ENCODE measurements at regions not wholly inside any gene's neighbourhood (a gene's known extent, or its start where the extent isn't known, plus 50 kb on each side); places are given as distances from the start of the nearest gene placed in this dataset.

DNA sequence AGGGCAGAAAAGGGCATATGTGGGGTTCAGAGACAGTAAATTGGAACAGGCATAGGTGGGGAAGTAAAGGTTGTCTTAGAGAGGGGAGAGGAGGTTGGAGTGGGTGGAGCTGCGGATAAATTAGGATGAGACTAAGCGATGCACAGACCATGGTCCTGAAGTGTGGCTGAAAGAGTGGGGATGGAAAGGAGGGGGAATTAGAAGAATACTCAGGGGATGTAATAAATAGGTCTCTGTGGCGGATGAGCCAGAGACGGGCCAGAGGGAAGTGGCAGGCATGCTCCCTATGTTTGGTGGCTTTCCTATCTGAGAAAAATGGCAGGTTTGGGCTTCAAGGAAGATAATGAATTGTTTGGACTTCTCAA lies 123.4 kb downstream of the OLFM4 start:
- H3K4me1 ChIP-seq (ENCODE audit: control insufficient read depth, insufficient read depth, low read length): no peaks in the 10 kb centered on the region
- H3K36me3 ChIP-seq (ENCODE audit: control insufficient read depth, insufficient read depth, low read length): no peaks in the 10 kb centered on the region
- intact Hi-C loops (cut with micrococcal nuclease; ENCODE audit: unreplicated experiment): no loop called here
- DNase-seq (ENCODE audit: low read depth, low spot score) (no peak), ATAC-seq (no peak)
- no peaks in the 10 kb centered on the region for H3K27me3 ChIP-seq (ENCODE audit: control insufficient read depth, insufficient read depth, low read length)
- TF ChIP-seq, protein P1, sequence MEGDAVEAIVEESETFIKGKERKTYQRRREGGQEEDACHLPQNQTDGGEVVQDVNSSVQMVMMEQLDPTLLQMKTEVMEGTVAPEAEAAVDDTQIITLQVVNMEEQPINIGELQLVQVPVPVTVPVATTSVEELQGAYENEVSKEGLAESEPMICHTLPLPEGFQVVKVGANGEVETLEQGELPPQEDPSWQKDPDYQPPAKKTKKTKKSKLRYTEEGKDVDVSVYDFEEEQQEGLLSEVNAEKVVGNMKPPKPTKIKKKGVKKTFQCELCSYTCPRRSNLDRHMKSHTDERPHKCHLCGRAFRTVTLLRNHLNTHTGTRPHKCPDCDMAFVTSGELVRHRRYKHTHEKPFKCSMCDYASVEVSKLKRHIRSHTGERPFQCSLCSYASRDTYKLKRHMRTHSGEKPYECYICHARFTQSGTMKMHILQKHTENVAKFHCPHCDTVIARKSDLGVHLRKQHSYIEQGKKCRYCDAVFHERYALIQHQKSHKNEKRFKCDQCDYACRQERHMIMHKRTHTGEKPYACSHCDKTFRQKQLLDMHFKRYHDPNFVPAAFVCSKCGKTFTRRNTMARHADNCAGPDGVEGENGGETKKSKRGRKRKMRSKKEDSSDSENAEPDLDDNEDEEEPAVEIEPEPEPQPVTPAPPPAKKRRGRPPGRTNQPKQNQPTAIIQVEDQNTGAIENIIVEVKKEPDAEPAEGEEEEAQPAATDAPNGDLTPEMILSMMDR (IDR thresholded peaks at IDR 0.05): peak; percentile 44
- TF ChIP-seq SIN3A (IDR thresholded peaks at IDR 0.05; ENCODE audit: borderline replicate concordance, insufficient read depth, low read depth, low read length): no peak
- ChIA-PET POLR2A (no interaction called here), CTCF (no interaction called here)
- in situ Hi-C loops (cut with HindIII; ENCODE audit: low pct_unique_long_range_greater_than_20kb, low sequenced_read_pairs): no loop called here
- BruUV-seq (replicated peaks): no TSS peak
- H3K27ac ChIP-seq (ENCODE audit: low read length): no peak overlapping the region
- H3K4me3 ChIP-seq (ENCODE audit: low read depth in 2 of 2, low read length in 2 of 2): no peak overlapping the region
- no peaks in the 10 kb centered on the region for H3K9me3 ChIP-seq (ENCODE audit: control insufficient read depth, insufficient read depth, low read depth, low read length)

DNA sequence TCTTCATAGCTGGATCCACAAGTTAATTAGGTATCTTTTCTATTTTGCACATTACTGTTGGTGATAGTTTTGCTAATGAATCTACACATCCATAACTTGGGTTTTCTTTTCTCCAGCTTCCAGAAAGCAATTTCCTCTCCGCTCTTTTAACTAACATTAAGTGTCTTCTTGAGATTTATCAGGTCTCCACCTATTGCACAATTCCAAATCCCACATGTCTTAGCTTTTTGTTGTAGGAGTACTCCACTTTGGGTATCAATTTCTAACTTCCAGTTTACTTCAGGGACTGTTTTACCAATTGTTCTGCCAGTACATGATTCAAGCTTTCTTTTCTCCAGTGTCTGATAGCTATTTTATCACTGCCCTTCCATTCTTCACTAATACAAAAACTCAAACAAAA lies 129.6 kb downstream of the OLFM4 start:
- no peak for DNase-seq (ENCODE audit: low read depth, low spot score)
- no peaks in the 10 kb centered on the region for H3K4me1 ChIP-seq (ENCODE audit: control insufficient read depth, insufficient read depth, low read length)
- no peak for ATAC-seq
- ChIA-PET CTCF (no interaction called here), POLR2A (no interaction called here)
- in situ Hi-C loops (cut with HindIII; ENCODE audit: low pct_unique_long_range_greater_than_20kb, low sequenced_read_pairs) (no loop called here), intact Hi-C loops (cut with micrococcal nuclease; ENCODE audit: unreplicated experiment) (no loop called here)
- BruUV-seq (replicated peaks): no TSS peak
- TF ChIP-seq, protein P2, sequence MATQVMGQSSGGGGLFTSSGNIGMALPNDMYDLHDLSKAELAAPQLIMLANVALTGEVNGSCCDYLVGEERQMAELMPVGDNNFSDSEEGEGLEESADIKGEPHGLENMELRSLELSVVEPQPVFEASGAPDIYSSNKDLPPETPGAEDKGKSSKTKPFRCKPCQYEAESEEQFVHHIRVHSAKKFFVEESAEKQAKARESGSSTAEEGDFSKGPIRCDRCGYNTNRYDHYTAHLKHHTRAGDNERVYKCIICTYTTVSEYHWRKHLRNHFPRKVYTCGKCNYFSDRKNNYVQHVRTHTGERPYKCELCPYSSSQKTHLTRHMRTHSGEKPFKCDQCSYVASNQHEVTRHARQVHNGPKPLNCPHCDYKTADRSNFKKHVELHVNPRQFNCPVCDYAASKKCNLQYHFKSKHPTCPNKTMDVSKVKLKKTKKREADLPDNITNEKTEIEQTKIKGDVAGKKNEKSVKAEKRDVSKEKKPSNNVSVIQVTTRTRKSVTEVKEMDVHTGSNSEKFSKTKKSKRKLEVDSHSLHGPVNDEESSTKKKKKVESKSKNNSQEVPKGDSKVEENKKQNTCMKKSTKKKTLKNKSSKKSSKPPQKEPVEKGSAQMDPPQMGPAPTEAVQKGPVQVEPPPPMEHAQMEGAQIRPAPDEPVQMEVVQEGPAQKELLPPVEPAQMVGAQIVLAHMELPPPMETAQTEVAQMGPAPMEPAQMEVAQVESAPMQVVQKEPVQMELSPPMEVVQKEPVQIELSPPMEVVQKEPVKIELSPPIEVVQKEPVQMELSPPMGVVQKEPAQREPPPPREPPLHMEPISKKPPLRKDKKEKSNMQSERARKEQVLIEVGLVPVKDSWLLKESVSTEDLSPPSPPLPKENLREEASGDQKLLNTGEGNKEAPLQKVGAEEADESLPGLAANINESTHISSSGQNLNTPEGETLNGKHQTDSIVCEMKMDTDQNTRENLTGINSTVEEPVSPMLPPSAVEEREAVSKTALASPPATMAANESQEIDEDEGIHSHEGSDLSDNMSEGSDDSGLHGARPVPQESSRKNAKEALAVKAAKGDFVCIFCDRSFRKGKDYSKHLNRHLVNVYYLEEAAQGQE (IDR thresholded peaks at IDR 0.05; ENCODE audit: insufficient read depth in 1 of 2, low read depth in 2 of 2, low read length in 1 of 2): no peak
- no peak for TF ChIP-seq TCF7L2 (IDR thresholded peaks at IDR 0.05; ENCODE audit: low read depth, low read length)
- no peak for TF ChIP-seq POLR2AphosphoS5 (IDR thresholded peaks at IDR 0.05; ENCODE audit: low read depth, low read length)
- TF ChIP-seq, protein P1 (IDR thresholded peaks at IDR 0.05): no peak
- TF ChIP-seq SIN3A (IDR thresholded peaks at IDR 0.05; ENCODE audit: borderline replicate concordance, insufficient read depth, low read depth, low read length): no peak
- H3K27ac ChIP-seq (ENCODE audit: low read length): no peak overlapping the region
- no peaks in the 10 kb centered on the region for H3K36me3 ChIP-seq (ENCODE audit: control insufficient read depth, insufficient read depth, low read length)
- no peaks in the 10 kb centered on the region for H3K9me3 ChIP-seq (ENCODE audit: control insufficient read depth, insufficient read depth, low read depth, low read length)
- H3K4me3 ChIP-seq (ENCODE audit: low read depth in 2 of 2, low read length in 2 of 2): no peak overlapping the region
- H3K27me3 ChIP-seq (ENCODE audit: control insufficient read depth, insufficient read depth, low read length): no peaks in the 10 kb centered on the region

DNA sequence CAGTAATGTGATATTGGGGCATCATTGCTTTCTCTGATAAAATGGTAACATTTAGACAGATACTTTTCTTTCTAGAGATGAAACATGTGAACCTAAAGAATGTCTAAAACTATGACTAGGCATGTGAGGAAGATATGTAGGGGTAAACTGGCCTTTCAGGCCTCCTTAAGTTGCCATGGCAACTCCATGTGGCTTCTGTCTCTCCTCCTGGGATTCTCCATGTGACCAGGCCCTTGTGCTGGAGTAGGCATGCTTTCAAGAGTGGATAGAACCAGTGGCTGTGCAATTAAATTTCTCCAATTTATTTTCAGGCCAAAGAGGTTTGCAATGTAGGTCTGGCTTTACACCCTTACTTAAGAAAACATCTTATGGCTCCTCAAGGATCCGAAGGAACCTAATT lies 130.8 kb downstream of the OLFM4 start:
- no peaks in the 10 kb centered on the region for H3K4me1 ChIP-seq (ENCODE audit: control insufficient read depth, insufficient read depth, low read length)
- ChIA-PET CTCF (no interaction called here), POLR2A (no interaction called here)
- in situ Hi-C loops (cut with HindIII; ENCODE audit: low pct_unique_long_range_greater_than_20kb, low sequenced_read_pairs) (no loop called here), intact Hi-C loops (cut with micrococcal nuclease; ENCODE audit: unreplicated experiment) (no loop called here)
- no peak overlapping the region for H3K27ac ChIP-seq (ENCODE audit: low read length)
- no peaks in the 10 kb centered on the region for H3K36me3 ChIP-seq (ENCODE audit: control insufficient read depth, insufficient read depth, low read length)
- no peak overlapping the region for H3K4me3 ChIP-seq (ENCODE audit: low read depth in 2 of 2, low read length in 2 of 2)
- no peaks in the 10 kb centered on the region for H3K9me3 ChIP-seq (ENCODE audit: control insufficient read depth, insufficient read depth, low read depth, low read length)
- ATAC-seq (no peak), DNase-seq (ENCODE audit: low read depth, low spot score) (no peak)
- TF ChIP-seq, protein P2 (IDR thresholded peaks at IDR 0.05; ENCODE audit: insufficient read depth in 1 of 2, low read depth in 2 of 2, low read length in 1 of 2): no peak
- TF ChIP-seq SIN3A (IDR thresholded peaks at IDR 0.05; ENCODE audit: borderline replicate concordance, insufficient read depth, low read depth, low read length): no peak
- BruUV-seq (replicated peaks): no TSS peak
- H3K27me3 ChIP-seq (ENCODE audit: control insufficient read depth, insufficient read depth, low read length): no peaks in the 10 kb centered on the region

Data from Panc1 (cell line).